Vagina (tissue), 2 donors: ENCODE measurements at regions not wholly inside any gene's neighbourhood (a gene's known extent, or its start where the extent isn't known, plus 50 kb on each side); places are given as distances from the start of the nearest gene placed in this dataset.

Experiments
- DNase-seq, 2 donors: peaks; one replicate each; pipeline ENCODE4 v3.0.0-alpha.2; 2017; ENCODE audit errors: extremely low spot score in 2 of 2
- H3K27ac ChIP-seq: fragments of 200-600 bp; sonication (generic); one replicate; pipeline ENCODE4 v1.5.1; 2019
- H3K27me3 ChIP-seq: fragments of 200-600 bp; sonication (generic); one replicate; pipeline ENCODE4 v1.5.1; 2019
- H3K36me3 ChIP-seq, 2 donors: fragments of 200-600 bp; sonication (generic); one replicate each; pipeline ENCODE4 v1.5.1; 2017 to 2019
- H3K4me1 ChIP-seq: fragments of 200-600 bp; sonication (generic); one replicate; pipeline ENCODE4 v1.5.1; 2019
- H3K4me3 ChIP-seq, 2 donors: fragments of 200-600 bp; sonication (generic); 1 replicate in 1 of 2; 2 replicates in 1 of 2; pipeline ENCODE4 v1.5.1; 2016 to 2019
- H3K9me3 ChIP-seq: fragments of 200-600 bp; sonication (generic); one replicate; pipeline ENCODE4 v1.5.1; 2019
- POLR2A ChIP-seq, 2 donors: fragments of 450-650 bp; IDR thresholded peaks; one replicate each; pipeline ENCODE4 v1.6.1; 2017; ENCODE audit warnings: antibody characterized with exemption in 2 of 2, mild to moderate bottlenecking in 2 of 2, moderate library complexity in 2 of 2
- POLR2AphosphoS5 ChIP-seq, 2 donors: sonication (generic); formaldehyde crosslinking; IDR thresholded peaks; one replicate each; pipeline ENCODE4 v1.9.0; 2017; ENCODE audit warnings: antibody characterized with exemption in 2 of 2, mild to moderate bottlenecking in 2 of 2, low read depth in 1 of 2; ENCODE audit not compliant: insufficient read depth in 1 of 2
- intact Hi-C: fragments of 100-400 bp; cut with DNase I; formaldehyde crosslinking; loops from one replicate; pipeline ENCODE4 v1.15.1; 2023
- TF ChIP-seq, protein P1 (sequence below), 3 experiments: fragments of 450-650 bp in 2 of 3; fragments of 200-600 bp in 1 of 3; sonication (generic) in 1 of 3; IDR thresholded peaks; one replicate each; pipeline ENCODE4 v1.5.1; 2017 to 2019; ENCODE audit warnings: antibody characterized with exemption in 3 of 3, mild to moderate bottlenecking in 2 of 3, moderate library complexity in 2 of 3

GRCh38 chr2:41949091-41949882 is 98.5 kb upstream of the PKDCC start:
- Histone ChIP-seq H3K4me1 (no peaks in the 10 kb centered on the region), H3K27ac (no peak overlapping the region), H3K9me3 (no peaks in the 10 kb centered on the region), H3K27me3 (no peaks in the 10 kb centered on the region), H3K36me3 (no peaks in the 10 kb centered on the region), H3K4me3 (no peak overlapping the region)
- TF ChIP-seq POLR2A (IDR thresholded peaks at IDR 0.05) (no peak), POLR2AphosphoS5 (IDR thresholded peaks at IDR 0.05; ENCODE audit: insufficient read depth in 1 of 2, low read depth in 1 of 2) (no peak)
- TF ChIP-seq, protein P1, sequence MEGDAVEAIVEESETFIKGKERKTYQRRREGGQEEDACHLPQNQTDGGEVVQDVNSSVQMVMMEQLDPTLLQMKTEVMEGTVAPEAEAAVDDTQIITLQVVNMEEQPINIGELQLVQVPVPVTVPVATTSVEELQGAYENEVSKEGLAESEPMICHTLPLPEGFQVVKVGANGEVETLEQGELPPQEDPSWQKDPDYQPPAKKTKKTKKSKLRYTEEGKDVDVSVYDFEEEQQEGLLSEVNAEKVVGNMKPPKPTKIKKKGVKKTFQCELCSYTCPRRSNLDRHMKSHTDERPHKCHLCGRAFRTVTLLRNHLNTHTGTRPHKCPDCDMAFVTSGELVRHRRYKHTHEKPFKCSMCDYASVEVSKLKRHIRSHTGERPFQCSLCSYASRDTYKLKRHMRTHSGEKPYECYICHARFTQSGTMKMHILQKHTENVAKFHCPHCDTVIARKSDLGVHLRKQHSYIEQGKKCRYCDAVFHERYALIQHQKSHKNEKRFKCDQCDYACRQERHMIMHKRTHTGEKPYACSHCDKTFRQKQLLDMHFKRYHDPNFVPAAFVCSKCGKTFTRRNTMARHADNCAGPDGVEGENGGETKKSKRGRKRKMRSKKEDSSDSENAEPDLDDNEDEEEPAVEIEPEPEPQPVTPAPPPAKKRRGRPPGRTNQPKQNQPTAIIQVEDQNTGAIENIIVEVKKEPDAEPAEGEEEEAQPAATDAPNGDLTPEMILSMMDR (IDR thresholded peaks at IDR 0.05) = no peak
- no peak for DNase-seq
- intact Hi-C loops = no loop called here

- no peak overlapping the region for H3K27ac ChIP-seq
- intact Hi-C loops = no loop called here
- no peaks in the 10 kb centered on the region for H3K9me3 ChIP-seq
- no peak for TF ChIP-seq POLR2A (IDR thresholded peaks at IDR 0.05)
- TF ChIP-seq, protein P1 (IDR thresholded peaks at IDR 0.05) = no peak
- TF ChIP-seq POLR2AphosphoS5 (IDR thresholded peaks at IDR 0.05; ENCODE audit: insufficient read depth in 1 of 2, low read depth in 1 of 2) = no peak
- no peaks in the 10 kb centered on the region for H3K27me3 ChIP-seq
- DNase-seq = no peak
- no peaks in the 10 kb centered on the region for H3K36me3 ChIP-seq
- no peaks in the 10 kb centered on the region for H3K4me1 ChIP-seq
- H3K4me3 ChIP-seq = no peak overlapping the region
Observed at GRCh38 chr2:41949883-41950665, 97.7 kb upstream of the PKDCC start.

DNA sequence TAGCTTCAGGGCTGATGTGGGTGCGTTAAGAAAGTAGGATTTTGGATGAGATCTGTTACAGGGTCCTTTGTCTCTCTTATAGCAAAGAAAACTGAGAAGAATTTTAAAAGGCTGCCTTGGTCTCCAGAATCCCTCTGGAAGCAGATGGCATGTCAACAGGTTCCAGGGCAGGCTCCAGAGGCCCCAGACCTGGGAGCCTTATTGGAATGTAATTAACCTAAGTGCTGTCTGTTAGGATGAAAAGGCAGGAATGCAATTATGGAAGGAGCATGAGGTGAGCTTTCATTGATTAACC is 97.2 kb upstream of the PKDCC start:
- DNase-seq = no peak
- H3K9me3 ChIP-seq = no peaks in the 10 kb centered on the region
- no peak overlapping the region for H3K27ac ChIP-seq
- no peaks in the 10 kb centered on the region for H3K27me3 ChIP-seq
- no peak overlapping the region for H3K4me3 ChIP-seq
- TF ChIP-seq, protein P1 (IDR thresholded peaks at IDR 0.05) = no peak
- TF ChIP-seq POLR2A (IDR thresholded peaks at IDR 0.05) (no peak), POLR2AphosphoS5 (IDR thresholded peaks at IDR 0.05; ENCODE audit: insufficient read depth in 1 of 2, low read depth in 1 of 2) (no peak)
- H3K36me3 ChIP-seq = no peaks in the 10 kb centered on the region
- H3K4me1 ChIP-seq = no peaks in the 10 kb centered on the region
- intact Hi-C loops = no loop called here

- no peaks in the 10 kb centered on the region for H3K36me3 ChIP-seq
- H3K27ac ChIP-seq = no peak overlapping the region
- no peak for TF ChIP-seq POLR2AphosphoS5 (IDR thresholded peaks at IDR 0.05; ENCODE audit: insufficient read depth in 1 of 2, low read depth in 1 of 2)
- TF ChIP-seq, protein P1 (IDR thresholded peaks at IDR 0.05) = no peak
- no peak for TF ChIP-seq POLR2A (IDR thresholded peaks at IDR 0.05)
- no peak overlapping the region for H3K4me3 ChIP-seq
- intact Hi-C loops = no loop called here
- no peaks in the 10 kb centered on the region for H3K4me1 ChIP-seq
- no peaks in the 10 kb centered on the region for H3K27me3 ChIP-seq
- H3K9me3 ChIP-seq = no peaks in the 10 kb centered on the region
- DNase-seq = no peak
Observed at GRCh38 chr2:41954304-41955291, 93.2 kb upstream of the PKDCC start.
